RPMI7951 (cell line): ENCODE measurements at regions not wholly inside any gene's neighbourhood (a gene's known extent, or its start where the extent isn't known, plus 50 kb on each side); places are given as distances from the start of the nearest gene placed in this dataset.

Experiments used
- DNase-seq: peaks from one replicate; pipeline ENCODE4 v3.0.0-alpha.2; 2012; ENCODE audit warnings: low read depth

GRCh38 chr14:42944284-42944683 lies 1337.6 kb downstream of the LRFN5 start:
- DNase-seq: no peak

DNA sequence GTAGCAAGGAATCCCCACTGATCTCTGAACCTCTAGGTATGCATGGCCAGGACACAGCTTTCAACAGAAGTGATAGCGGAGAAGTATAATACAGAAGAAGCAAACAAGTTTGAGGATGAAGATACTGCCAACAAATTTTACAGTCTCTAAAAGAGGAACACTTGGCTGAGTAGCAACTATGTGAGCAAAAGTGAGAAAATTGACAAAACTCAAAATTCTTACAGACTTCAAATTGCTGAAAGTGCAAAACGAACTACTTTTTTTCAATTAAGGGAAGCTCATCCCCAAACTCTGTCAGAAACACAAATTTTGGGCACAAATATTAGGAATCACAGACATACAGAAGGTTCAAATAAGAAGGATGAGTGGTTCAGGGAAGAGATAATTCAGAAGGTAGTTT lies 1324.6 kb downstream of the LRFN5 start:
- no peak for DNase-seq

GRCh38 chr14:42929806-42930480 lies 1323.3 kb downstream of the LRFN5 start:
- no peak for DNase-seq

DNA sequence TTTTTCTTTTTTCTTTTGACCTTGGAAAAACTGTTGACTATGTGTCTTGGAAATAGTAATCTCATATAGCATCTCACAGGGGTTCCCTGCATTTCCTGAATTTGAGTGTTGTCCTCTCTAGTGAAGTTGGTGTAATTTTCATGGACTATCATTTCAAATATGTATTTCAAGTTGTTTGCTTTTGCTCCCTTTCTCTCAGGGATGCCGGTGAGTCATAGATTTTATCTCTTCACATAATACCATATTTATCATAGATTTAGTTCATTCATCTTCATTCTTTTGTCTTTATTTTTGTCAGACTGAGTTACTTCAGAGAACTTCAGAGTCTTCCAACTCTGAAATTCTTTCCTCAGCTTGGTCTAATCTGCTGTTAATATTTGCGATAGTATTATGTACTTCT lies 1320.6 kb downstream of the LRFN5 start:
- DNase-seq: no peak

DNA sequence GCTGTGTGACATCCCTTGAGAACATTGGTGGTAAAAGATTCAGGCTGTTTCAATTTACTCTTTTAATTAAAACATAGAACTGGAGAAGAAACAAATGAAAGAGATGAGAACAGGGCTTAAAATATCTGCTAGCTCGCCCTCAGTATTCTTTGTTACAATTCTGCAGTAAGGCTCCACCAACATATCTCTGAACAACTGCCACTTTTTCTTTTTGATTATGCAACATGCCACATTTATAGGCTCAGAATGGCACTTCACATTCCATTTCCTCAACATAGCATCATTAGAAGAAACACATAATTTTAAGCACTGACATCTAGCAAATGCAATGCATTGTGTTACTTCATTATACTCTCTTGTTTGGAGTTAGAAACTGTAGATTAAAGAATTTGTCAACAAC lies 1315.2 kb downstream of the LRFN5 start:
- no peak for DNase-seq

GRCh38 chr14:42918615-42919014 lies 1311.9 kb downstream of the LRFN5 start:
- no peak for DNase-seq

- DNase-seq: no peak
These were observed 1305.0 kb downstream of the LRFN5 start for GRCh38 chr14:42911642-42912041.

DNA sequence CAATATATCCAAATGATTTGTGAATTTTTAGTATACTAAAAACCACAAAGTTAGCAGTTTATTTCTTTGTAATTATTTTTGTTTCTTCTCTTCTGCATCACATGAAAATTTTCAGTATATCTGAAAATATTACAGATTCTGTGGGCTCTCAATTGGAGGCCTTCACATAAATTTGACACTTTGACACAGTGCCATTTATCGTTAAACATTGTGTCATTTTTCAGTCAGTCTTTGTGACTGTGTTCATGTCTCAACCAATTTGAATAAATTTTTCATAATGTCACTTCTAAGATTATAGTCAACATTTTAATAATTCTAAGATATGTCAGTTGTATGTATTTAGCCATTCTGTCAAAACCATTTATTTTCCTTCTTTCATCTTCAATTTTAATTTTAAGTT lies 1303.0 kb downstream of the LRFN5 start:
- no peak for DNase-seq

- DNase-seq: no peak
These were observed 1286.5 kb downstream of the LRFN5 start for GRCh38 chr14:42893183-42893582.

GRCh38 chr14:42884100-42884499 lies 1277.4 kb downstream of the LRFN5 start:
- peak; percentile 0 for DNase-seq

DNA sequence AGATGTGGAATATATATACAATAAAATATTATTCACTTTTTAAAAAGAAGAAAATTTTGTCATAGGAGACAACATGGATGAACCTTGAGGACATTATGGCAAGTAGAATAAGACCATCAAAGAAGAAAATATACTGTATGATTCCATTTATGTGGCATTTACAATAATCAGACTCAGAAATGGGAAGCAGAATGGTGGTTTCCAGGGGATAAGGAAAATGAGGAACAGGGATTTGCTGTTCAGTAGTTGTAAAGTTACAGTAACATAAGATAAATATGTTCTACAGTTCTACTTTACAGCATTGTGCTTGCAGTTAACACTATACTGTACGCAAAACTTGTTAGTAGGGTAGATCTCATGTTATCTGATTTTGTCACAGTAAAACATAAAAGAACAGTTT lies 1271.0 kb downstream of the LRFN5 start:
- DNase-seq: no peak

DNA sequence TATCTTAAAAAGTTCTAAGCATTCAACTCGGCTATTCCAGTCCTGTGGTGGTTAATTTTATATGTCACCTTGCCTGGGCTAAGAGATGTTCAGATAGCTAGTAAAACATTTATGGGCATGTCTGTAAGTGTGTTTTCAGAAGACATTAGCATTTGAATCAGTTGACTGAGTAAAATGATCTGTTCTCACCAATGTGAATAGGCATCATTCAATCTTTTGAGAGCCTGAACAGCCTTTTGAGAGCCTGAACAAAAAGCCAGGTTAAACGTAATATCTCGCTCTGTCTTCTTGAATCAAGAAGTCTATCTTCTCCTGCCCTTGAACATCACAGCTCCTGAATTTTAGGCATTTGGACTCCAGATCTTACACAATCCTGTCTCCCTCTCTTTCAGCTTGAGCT lies 1266.1 kb downstream of the LRFN5 start:
- no peak for DNase-seq

GRCh38 chr14:42869681-42870080 lies 1263.0 kb downstream of the LRFN5 start:
- DNase-seq: no peak

DNA sequence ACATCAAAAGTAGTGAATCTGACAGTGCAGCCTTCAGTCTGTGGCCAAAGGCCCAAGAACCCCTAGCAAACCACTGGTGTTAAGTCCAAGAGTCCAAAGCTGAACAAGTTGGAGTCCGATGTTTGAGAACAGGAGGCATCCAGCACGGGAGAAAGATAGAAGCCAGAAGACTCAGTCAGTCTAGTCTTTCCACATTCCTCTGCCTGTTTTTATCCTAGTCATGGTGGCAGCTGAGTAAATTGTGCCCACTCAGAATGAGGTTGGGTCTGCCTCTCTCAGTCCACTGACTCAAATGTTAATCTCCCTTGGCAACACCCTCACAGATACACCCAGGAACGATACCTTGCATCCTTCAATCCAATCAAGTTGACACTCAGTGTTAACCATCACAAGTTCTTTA lies 1255.4 kb downstream of the LRFN5 start:
- DNase-seq: no peak

DNA sequence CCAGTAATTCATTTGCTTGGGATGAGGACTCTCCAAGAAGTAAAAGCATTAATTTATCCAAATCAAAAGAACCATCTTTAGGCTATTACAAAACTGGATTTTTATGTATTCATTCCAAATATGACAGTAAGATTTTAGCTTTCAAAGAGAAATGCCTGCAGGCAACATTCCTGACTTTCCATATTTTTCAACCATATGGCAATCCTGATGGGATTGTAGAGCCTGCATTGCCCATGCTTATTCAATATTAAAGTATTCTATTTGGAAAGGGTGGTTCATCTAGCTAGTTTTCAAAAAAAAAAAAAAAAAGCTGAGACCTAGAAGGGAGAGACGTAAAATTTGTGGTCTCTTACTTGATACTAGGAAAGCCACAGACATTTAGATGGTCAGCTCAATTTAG lies 1253.7 kb downstream of the LRFN5 start:
- DNase-seq: no peak

DNA sequence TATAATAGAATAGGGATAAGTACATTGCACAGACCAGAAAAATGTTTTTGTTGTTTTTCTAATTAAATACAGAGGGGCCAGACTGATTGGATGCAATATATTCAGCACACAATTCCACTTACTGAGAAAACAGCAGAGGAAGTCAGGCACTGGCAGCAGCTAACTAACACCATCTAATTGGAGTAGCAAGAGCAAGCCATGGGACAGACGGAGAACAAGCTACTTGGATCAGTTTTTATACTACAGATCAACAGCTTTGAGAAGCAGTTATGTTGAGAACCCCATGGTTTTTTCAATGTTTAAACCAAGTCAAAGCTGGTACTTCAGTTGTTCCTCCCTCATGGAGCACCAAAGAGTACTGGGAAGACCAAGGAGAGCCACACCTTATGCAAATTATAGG lies 1249.4 kb downstream of the LRFN5 start:
- no peak for DNase-seq

DNA sequence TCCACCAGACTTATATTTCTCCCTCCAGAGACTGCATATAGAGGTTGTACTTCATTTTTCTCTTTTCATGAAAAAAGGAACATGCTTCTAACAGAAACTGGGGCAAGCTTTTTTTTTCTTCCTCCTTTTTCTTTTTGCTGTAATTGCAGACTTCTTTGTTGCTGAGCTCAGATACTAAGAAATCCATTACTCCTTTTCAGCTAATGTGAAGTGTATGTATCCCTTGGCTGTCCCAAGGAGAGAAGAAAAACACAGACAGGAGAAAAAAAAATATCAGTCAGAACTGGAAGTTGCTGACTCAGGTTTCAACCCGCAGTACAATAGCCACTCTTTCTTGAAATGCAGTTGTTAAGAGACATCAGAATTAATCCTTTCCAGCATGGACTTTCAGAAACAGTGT lies 1248.4 kb downstream of the LRFN5 start:
- DNase-seq: no peak

DNA sequence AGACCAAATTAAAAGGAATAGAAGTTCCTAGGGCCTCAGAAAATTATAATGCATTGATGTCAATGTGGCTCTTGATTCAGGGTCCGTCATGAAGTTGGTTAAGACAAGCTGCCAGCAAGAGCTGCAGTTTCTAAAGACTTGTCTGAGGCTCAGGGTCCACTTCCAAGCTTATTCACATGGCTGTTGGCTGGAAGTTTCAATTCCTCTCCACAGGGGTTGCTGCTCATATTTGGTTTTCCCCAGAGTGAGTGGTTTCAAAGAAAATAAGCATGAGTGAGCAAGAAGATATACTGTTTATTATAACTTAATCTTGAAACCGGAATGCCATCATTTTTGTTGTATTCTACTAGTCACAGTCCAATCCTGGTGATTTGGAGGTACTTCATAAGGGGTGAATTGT lies 1247.4 kb downstream of the LRFN5 start:
- DNase-seq: no peak

DNA sequence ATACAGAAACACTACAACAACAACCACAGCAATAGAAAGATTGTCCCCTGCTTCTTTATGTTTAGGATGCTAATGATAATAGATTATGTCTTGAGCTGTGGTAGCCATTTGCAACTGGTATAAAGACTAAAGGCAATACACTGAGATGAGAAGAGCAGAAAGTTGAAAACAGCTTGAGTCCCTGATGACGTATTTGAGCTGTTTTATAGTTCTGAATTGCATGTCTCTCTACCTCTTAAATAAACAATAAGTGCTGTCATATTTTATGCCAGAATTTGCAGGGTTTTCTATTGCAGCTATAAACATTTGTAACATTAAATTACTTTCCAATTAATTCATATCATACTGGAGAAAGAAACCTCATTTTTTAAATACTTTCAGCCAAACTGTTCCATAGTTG lies 1242.0 kb downstream of the LRFN5 start:
- DNase-seq: no peak

- DNase-seq: no peak
These were observed 1208.1 kb downstream of the LRFN5 start for GRCh38 chr14:42814817-42815216.

GRCh38 chr14:42806909-42807315 lies 1200.2 kb downstream of the LRFN5 start:
- DNase-seq: no peak

- DNase-seq: no peak
These were observed 1197.5 kb downstream of the LRFN5 start for GRCh38 chr14:42804141-42804540.

DNA sequence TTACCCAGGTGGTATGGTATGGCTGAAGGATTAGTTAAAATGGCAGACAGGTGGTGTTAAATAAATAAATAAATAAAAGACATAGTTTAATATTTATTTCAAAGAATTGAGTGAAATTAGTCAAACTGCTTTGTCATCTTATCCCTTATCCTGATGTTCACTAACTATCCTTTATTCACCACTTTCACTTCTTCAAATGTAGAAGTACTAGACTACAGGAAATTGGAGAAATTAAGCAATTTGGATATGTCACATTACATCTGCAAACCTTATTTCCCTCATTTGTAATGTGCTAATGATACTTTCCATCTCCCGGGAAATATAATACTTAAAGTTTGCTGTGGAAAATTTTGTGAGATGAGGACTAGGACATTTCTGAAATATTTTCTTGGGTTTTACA lies 1195.7 kb downstream of the LRFN5 start:
- no peak for DNase-seq

DNA sequence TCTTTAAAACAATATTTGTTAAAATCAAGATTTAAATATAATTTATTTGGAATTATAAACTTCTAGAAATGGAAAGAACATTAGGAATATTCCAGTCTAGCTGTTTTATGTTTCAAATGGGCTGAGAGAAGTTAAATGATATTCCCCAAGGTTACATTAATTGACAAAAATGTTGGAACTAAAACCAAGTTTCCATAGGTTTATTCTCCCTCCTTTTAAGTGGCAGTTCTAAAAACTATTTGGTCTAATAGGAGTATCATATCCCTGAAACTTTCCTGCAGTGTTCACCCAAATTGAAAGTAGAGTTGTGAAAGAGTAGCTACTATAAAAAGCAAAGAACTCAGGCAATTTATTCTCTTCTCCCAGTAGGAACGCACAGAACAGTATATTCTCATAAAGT lies 1185.5 kb downstream of the LRFN5 start:
- DNase-seq: no peak

GRCh38 chr14:42782754-42783153 lies 1176.1 kb downstream of the LRFN5 start:
- no peak for DNase-seq
